SIG-M5 treated with dmso at 0.1 percent for 504 hours (cell line): ENCODE measurements at regions not wholly inside any gene's neighbourhood (a gene's known extent, or its start where the extent isn't known, plus 50 kb on each side); places are given as distances from the start of the nearest gene placed in this dataset.
"Not testable (repeated sequence)": the region's sequence is repeated elsewhere in the genome, so short reads cannot be mapped to it uniquely, and the experiment has no call there.

Experiments used
- DNase-seq: peaks from one replicate; lab custom pipeline; 2025; ENCODE audit not compliant: unreplicated experiment; lab: John Stamatoyannopoulos, UW

GRCh38 chr7:20839196-20839735 lies 52.6 kb upstream of the SP8 start:
- no peak for DNase-seq

GRCh38 chr7:20839987-20840386 lies 53.3 kb upstream of the SP8 start:
- no peak for DNase-seq

GRCh38 chr7:20846791-20847190 lies 60.1 kb upstream of the SP8 start:
- no peak for DNase-seq

GRCh38 chr7:20858951-20859350 lies 72.3 kb upstream of the SP8 start:
- no peak for DNase-seq

- no peak for DNase-seq
These were observed 74.8 kb upstream of the SP8 start for GRCh38 chr7:20861468-20861867.

GRCh38 chr7:20862554-20862953 lies 75.9 kb upstream of the SP8 start:
- DNase-seq: no peak

GRCh38 chr7:20864221-20864620 lies 77.5 kb upstream of the SP8 start:
- no peak for DNase-seq

- no peak for DNase-seq
These were observed 79.0 kb upstream of the SP8 start for GRCh38 chr7:20865684-20866083.

GRCh38 chr7:20870977-20871376 lies 84.3 kb upstream of the SP8 start:
- no peak for DNase-seq

GRCh38 chr7:20892776-20893175 lies 106.1 kb upstream of the SP8 start:
- DNase-seq: no peak

GRCh38 chr7:20894806-20895205 lies 108.1 kb upstream of the SP8 start:
- no peak for DNase-seq

GRCh38 chr7:20895563-20895962 lies 108.9 kb upstream of the SP8 start:
- DNase-seq: no peak

- DNase-seq: no peak
These were observed 110.3 kb upstream of the SP8 start for GRCh38 chr7:20896996-20897395.

GRCh38 chr7:20906801-20907453 lies 120.2 kb upstream of the SP8 start:
- DNase-seq: no peak

- no peak for DNase-seq
These were observed 124.4 kb upstream of the SP8 start for GRCh38 chr7:20911081-20911480.

- DNase-seq: no peak
These were observed 127.2 kb upstream of the SP8 start for GRCh38 chr7:20913853-20914252.

GRCh38 chr7:20916311-20916710 lies 129.6 kb upstream of the SP8 start:
- no peak for DNase-seq

- no peak for DNase-seq
These were observed 130.9 kb upstream of the SP8 start for GRCh38 chr7:20917603-20918002.

- no peak for DNase-seq
These were observed 131.5 kb upstream of the SP8 start for GRCh38 chr7:20918156-20918555.

GRCh38 chr7:20927178-20927577 lies 140.5 kb upstream of the SP8 start:
- not testable (repeated sequence) for DNase-seq

- no peak for DNase-seq
These were observed 141.3 kb upstream of the SP8 start for GRCh38 chr7:20927976-20928375.

GRCh38 chr7:20929199-20929598 lies 142.5 kb upstream of the SP8 start:
- DNase-seq: no peak

- no peak for DNase-seq
These were observed 145.1 kb upstream of the SP8 start for GRCh38 chr7:20931739-20932138.
